ENCODE measurements at regions not wholly inside any gene's neighbourhood (a gene's known extent, or its start where the extent isn't known, plus 50 kb on each side); places are given as distances from the start of the nearest gene placed in this dataset.
"Not testable (repeated sequence)": the region's sequence is repeated elsewhere in the genome, so short reads cannot be mapped to it uniquely, and the experiment has no call there.

DNA sequence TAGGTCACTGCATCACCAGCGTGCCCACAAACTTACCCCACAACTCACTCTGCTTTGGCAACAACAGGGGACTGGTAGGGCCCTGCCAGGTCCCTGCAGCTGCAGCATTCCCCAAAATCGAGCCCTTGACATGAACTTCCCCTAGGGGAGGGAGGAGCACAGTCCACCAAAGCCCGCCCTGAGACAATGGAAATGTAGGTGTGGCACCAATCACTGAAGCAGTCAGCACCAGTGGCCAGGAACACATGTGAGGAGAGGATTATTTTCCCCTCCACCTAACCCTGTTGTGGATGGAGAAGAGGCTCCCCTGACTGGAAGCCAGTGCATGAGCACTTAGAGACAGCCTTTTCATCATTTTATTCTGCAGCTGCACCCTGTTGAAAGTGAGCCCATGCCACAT, 573.8 kb downstream of the SOX5 start:
- no peak overlapping the region for H3K4me3 ChIP-seq (ENCODE audit: low read depth, low read length)
- no peak for DNase-seq
- H3K36me3 ChIP-seq, result no peaks in the 10 kb centered on the region
- no peak overlapping the region for H3K27ac ChIP-seq
- H3K27me3 ChIP-seq (ENCODE audit: insufficient read depth, low read depth, severe bottlenecking), result no peaks in the 10 kb centered on the region
- H3K9me3 ChIP-seq (ENCODE audit: severe bottlenecking), result peaks cover 7% of the 10 kb centered on the region
- TF ChIP-seq, protein P1, sequence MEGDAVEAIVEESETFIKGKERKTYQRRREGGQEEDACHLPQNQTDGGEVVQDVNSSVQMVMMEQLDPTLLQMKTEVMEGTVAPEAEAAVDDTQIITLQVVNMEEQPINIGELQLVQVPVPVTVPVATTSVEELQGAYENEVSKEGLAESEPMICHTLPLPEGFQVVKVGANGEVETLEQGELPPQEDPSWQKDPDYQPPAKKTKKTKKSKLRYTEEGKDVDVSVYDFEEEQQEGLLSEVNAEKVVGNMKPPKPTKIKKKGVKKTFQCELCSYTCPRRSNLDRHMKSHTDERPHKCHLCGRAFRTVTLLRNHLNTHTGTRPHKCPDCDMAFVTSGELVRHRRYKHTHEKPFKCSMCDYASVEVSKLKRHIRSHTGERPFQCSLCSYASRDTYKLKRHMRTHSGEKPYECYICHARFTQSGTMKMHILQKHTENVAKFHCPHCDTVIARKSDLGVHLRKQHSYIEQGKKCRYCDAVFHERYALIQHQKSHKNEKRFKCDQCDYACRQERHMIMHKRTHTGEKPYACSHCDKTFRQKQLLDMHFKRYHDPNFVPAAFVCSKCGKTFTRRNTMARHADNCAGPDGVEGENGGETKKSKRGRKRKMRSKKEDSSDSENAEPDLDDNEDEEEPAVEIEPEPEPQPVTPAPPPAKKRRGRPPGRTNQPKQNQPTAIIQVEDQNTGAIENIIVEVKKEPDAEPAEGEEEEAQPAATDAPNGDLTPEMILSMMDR (IDR thresholded peaks at IDR 0.05; ENCODE audit: low read depth, low read length), result no peak

DNA sequence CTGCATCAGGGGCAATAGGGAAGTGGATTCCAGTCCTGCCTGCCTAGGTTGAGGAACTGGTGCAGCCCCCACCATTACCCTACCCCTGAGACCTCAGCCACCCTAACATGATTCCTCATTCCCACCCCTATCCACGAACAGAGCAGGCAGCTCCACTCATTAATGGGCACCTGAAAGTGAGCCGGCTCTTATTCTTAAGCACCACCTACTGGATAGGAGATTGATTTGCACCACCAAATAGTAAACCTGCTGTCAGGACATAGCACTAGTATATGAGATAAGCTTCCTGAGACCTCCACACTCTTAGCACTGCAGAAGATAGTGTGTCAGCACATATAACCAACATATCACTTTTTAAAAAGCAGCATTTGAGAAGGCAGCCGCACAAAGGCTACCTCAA, 573.2 kb downstream of the SOX5 start:
- DNase-seq, result no peak
- no peaks in the 10 kb centered on the region for H3K27me3 ChIP-seq (ENCODE audit: insufficient read depth, low read depth, severe bottlenecking)
- peaks cover 7% of the 10 kb centered on the region for H3K9me3 ChIP-seq (ENCODE audit: severe bottlenecking)
- no peaks in the 10 kb centered on the region for H3K36me3 ChIP-seq
- H3K27ac ChIP-seq, result no peak overlapping the region
- TF ChIP-seq, protein P1 (IDR thresholded peaks at IDR 0.05; ENCODE audit: low read depth, low read length), result no peak
- no peak overlapping the region for H3K4me3 ChIP-seq (ENCODE audit: low read depth, low read length)

DNA sequence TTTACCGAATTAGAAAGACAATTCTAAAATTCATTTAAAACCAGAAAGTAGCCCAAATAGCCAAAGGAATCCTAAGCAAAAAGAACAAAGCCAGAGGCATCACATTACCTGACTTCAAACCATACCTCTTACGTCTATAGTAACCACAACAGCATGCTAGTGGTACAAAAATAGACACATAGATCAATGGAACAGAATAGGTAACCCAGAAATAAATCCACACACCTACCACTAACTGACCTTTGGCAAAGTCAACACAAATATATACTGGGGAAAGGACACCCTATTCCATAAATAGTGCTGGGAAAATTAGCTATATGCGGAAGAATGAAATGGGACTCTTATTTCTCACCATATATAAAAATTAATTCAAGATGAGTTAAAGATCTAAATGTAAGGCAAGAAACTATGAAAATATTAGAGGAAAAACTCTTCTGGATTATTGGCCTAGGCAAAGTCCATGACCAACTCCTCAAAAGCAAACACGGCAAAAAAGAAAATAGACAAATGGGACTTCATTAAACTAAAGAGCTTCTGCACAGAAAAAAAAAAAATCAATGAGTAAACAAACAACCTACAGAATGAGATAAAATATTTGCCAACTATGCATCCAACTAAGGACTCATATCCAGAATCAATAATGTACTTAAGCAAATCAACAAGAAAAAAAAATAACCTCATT, 568.9 kb downstream of the SOX5 start:
- no peak for DNase-seq
- Histone ChIP-seq H3K4me3 (ENCODE audit: low read depth, low read length) (no peak overlapping the region), H3K27ac (no peak overlapping the region), H3K36me3 (no peaks in the 10 kb centered on the region), H3K9me3 (ENCODE audit: severe bottlenecking) (peaks cover 7% of the 10 kb centered on the region), H3K27me3 (ENCODE audit: insufficient read depth, low read depth, severe bottlenecking) (no peaks in the 10 kb centered on the region)
- TF ChIP-seq, protein P1 (IDR thresholded peaks at IDR 0.05; ENCODE audit: low read depth, low read length), result no peak

DNA sequence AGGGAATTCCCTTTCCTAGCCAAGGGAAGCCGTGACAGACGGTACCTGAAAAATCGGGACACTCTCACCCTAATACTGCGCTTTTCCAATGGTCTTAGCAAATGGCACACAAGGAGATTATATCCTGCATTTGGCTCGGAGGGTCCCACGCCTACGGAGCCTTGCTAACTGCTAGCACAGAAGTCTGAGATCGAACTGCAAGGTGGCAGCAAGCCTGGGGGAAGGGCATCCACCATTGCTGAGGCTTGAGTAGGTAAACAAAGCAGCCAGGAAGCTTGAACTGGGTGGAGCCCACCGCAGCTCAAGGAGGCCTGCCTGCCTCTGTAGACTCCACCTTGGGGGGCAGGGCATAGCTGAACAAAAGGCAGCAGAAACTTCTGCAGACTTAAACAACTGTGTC, 560.6 kb downstream of the SOX5 start:
- not testable (repeated sequence) for H3K27me3 ChIP-seq (ENCODE audit: insufficient read depth, low read depth, severe bottlenecking); H3K4me3 ChIP-seq (ENCODE audit: low read depth, low read length); H3K27ac ChIP-seq; DNase-seq; H3K9me3 ChIP-seq (ENCODE audit: severe bottlenecking); H3K36me3 ChIP-seq

DNA sequence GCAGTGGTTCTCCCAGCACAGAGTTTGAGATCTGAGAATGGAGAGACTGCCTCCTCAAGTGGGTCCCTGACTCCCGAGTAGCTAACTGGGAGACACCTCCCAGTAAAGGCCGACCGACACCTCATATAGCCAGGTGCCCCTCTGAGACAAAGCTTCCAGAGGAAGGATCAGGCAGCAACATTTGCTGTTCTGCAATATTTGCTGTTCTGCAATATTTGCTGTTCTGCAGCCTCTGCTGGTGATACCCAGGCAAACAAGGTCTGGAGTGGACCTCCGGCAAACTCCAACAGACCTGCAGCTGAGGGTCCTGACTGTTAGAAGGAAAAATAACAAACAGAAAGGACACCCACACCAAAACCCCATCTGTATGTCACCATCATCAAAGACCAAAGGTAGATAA, 560.2 kb downstream of the SOX5 start:
- not testable (repeated sequence) for H3K27ac ChIP-seq, DNase-seq

DNA sequence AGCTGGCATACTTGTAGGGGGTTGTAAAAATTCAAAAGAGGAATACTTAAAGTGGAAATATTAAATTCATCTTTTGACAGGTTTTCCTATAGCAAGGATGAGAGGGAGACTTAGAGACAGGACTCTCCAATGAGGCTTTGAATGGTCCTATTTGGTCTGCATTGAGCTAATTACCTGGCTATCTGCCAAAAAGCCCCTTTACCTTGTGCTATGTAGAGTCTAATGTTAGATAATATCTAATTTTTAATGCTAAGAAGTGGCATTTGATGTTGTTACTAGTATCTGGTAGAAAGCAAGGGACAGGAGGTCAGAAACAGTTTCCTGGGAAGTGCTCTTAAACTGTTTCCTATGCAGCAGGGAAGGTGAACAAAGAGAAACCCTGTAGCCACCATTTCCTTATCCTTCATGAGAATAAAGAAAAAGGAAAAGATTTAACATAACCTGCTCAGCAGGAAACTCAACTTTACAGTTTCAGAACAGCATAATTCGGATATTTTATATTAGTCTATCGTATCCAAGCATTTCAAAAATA, 550.0 kb downstream of the SOX5 start:
- Histone ChIP-seq H3K4me3 (ENCODE audit: low read depth, low read length) (no peak overlapping the region), H3K27me3 (ENCODE audit: insufficient read depth, low read depth, severe bottlenecking) (no peaks in the 10 kb centered on the region), H3K27ac (no peak overlapping the region), H3K36me3 (no peaks in the 10 kb centered on the region), H3K9me3 (ENCODE audit: severe bottlenecking) (no peaks in the 10 kb centered on the region)
- no peak for DNase-seq
- TF ChIP-seq, protein P1 (IDR thresholded peaks at IDR 0.05; ENCODE audit: low read depth, low read length), result no peak

More for the DNA sequence above, 560.2 kb downstream of the SOX5 start:
- not testable (repeated sequence) for H3K36me3 ChIP-seq; H3K27me3 ChIP-seq (ENCODE audit: insufficient read depth, low read depth, severe bottlenecking); H3K4me3 ChIP-seq (ENCODE audit: low read depth, low read length); H3K9me3 ChIP-seq (ENCODE audit: severe bottlenecking)

DNA sequence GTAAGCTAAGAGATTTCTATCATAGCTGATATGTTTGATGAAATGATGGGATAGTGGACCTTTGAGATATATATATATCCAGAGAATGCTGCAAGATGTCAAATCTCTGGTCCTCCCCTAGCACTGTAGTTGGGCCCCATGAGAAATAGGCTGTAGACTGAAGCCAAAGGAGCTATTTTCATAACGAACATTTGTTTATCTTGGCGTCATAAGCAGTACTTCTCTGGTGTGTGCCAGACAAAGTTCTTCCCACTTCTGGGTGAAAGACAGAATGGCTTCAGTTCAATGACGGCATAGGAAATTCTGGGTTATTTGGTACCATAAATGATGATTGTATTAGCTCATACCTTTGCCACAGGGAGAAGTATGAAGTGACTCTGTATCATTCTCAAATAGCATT, 534.3 kb downstream of the SOX5 start:
- TF ChIP-seq, protein P1 (IDR thresholded peaks at IDR 0.05; ENCODE audit: low read depth, low read length), result no peak
- no peaks in the 10 kb centered on the region for H3K36me3 ChIP-seq
- no peak overlapping the region for H3K27ac ChIP-seq
- no peaks in the 10 kb centered on the region for H3K27me3 ChIP-seq (ENCODE audit: insufficient read depth, low read depth, severe bottlenecking)
- DNase-seq, result no peak
- no peak overlapping the region for H3K4me3 ChIP-seq (ENCODE audit: low read depth, low read length)
- no peaks in the 10 kb centered on the region for H3K9me3 ChIP-seq (ENCODE audit: severe bottlenecking)

Measured in WERI-Rb-1 (cell line).